HepG2 (cell line): ENCODE measurements at regions not wholly inside any gene's neighbourhood (a gene's known extent, or its start where the extent isn't known, plus 50 kb on each side); places are given as distances from the start of the nearest gene placed in this dataset.

Source experiments
- ATAC-seq: fragments of 200-7000 bp; cut with Tn5 transposase; 3 replicates; pipeline ENCODE4 v1.9.1; 2020; ENCODE audit warnings: mild to moderate bottlenecking, moderate library complexity
- BruUV-seq: library from RNA; stranded (reverse); fragments of 400-500 nt; replicated peaks from 2 replicates; lab custom pipeline; 2021; lab: Mats Ljungman, UMichigan
- CTCF ChIA-PET: fragments of 300-600 bp; formaldehyde crosslinking; extraction: SDS; loops from one replicate; lab custom pipeline; 2021; ENCODE audit warnings: low total read pairs, inconsistent platforms, low intra/inter-chr PET ratio; lab: Yijun Ruan, JAX
- POLR2A ChIA-PET: fragments of 350-600 bp; sonication (Branson Sonifier 250); formaldehyde crosslinking; loops from one replicate; lab custom pipeline; 2020; ENCODE audit warnings: antibody characterized with exemption, inconsistent platforms; lab: Yijun Ruan, JAX
- DNase-seq: peaks from one replicate; pipeline ENCODE4 v3.0.0-alpha.2; 2015; ENCODE audit warnings: low spot score
- FAIRE-seq: peaks from 3 replicates; lab custom pipeline; 2011; peaks lifted over from hg19 to GRCh38; lab: Jason Lieb, UNC
- H2AFZ ChIP-seq: one replicate; pipeline ENCODE4 v1.6.1; 2011; ENCODE audit warnings: low read length, inconsistent platforms
- H3K27ac ChIP-seq: fragments of 300-600 bp; 3 replicates; pipeline ENCODE4 v1.8.0; 2011; ENCODE audit warnings: mixed run types, mild to moderate bottlenecking, mixed read lengths, low read length, inconsistent platforms; ENCODE audit not compliant: insufficient read depth; ENCODE audit errors: extremely low read length
- H3K27me3 ChIP-seq, 2 experiments: fragments of 200-600 bp in 1 of 2; 2 replicates in 1 of 2; 3 replicates in 1 of 2; pipeline versions ENCODE4 v1.6.0 to v1.8.0; 2011; ENCODE audit warnings: low read length in 2 of 2, mild to moderate bottlenecking in 2 of 2, moderate library complexity in 2 of 2, inconsistent platforms in 1 of 2; ENCODE audit not compliant: insufficient read depth in 2 of 2, control insufficient read depth in 1 of 2
- H3K36me3 ChIP-seq, 2 experiments: fragments of 200-600 bp in 1 of 2; replicated peaks in 1 of 2; 2 replicates in 1 of 2; 3 replicates in 1 of 2; pipeline versions ENCODE4 v1.5.1 to v1.8.0; 2011; ENCODE audit warnings: low read length in 2 of 2, inconsistent platforms in 1 of 2; ENCODE audit not compliant: insufficient read depth in 2 of 2, control insufficient read depth in 1 of 2
- H3K4me1 ChIP-seq: 2 replicates; pipeline ENCODE4 v1.5.1; 2012; ENCODE audit warnings: low read length, inconsistent platforms; ENCODE audit not compliant: insufficient read depth
- H3K4me2 ChIP-seq: 2 replicates; pipeline ENCODE4 v1.6.0; 2011; ENCODE audit warnings: low read depth, low read length, inconsistent platforms
- H3K4me3 ChIP-seq, 3 experiments: fragments of 200-600 bp in 1 of 3; sonication (generic), shearing (Covaris generic) in 1 of 3; replicated peaks in 1 of 3; 2 replicates each; pipeline ENCODE4 v1.5.1; 2011 to 2016; ENCODE audit warnings: low read length in 3 of 3, inconsistent platforms in 2 of 3, low read depth in 2 of 3, mild to moderate bottlenecking in 2 of 3, control low read depth in 1 of 3, mixed read lengths in 1 of 3; ENCODE audit not compliant: insufficient read depth in 1 of 3
- H3K79me2 ChIP-seq: one replicate; pipeline ENCODE4 v1.6.1; 2011; ENCODE audit warnings: low read length, inconsistent platforms; ENCODE audit not compliant: insufficient read depth
- H3K9ac ChIP-seq: 2 replicates; pipeline ENCODE4 v1.6.0; 2011; ENCODE audit warnings: mild to moderate bottlenecking, low read depth, low read length, inconsistent platforms; ENCODE audit not compliant: insufficient read depth
- H3K9me3 ChIP-seq: 2 replicates; pipeline ENCODE4 v1.5.1; 2012; ENCODE audit warnings: mild to moderate bottlenecking, low read length
- H4K20me1 ChIP-seq: 2 replicates; pipeline ENCODE4 v1.6.0; 2011; ENCODE audit warnings: inconsistent platforms, mild to moderate bottlenecking, low read length, moderate library complexity; ENCODE audit not compliant: insufficient read depth
- ADNP ChIP-seq: sonication (generic); formaldehyde crosslinking; IDR thresholded peaks from 2 replicates; pipeline ENCODE4 v1.4.0; 2020; ENCODE audit warnings: missing genetic modification reagents
- HNF1A ChIP-seq, 2 experiments: sonication (generic) in 1 of 2; formaldehyde crosslinking in 1 of 2; IDR thresholded peaks; 2 replicates each; pipeline versions ENCODE4 v1.4.0 to v1.6.1; 2016 to 2020; ENCODE audit warnings: borderline replicate concordance in 1 of 2, low read depth in 1 of 2, mild to moderate bottlenecking in 1 of 2, missing genetic modification reagents in 1 of 2
- MBD4 ChIP-seq: IDR thresholded peaks from 2 replicates; pipeline ENCODE4 v1.6.1; 2012; ENCODE audit warnings: low read length, inconsistent platforms, borderline replicate concordance
- NONO ChIP-seq, 2 experiments: fragments of 450-650 bp in 1 of 2; sonication (generic) in 1 of 2; formaldehyde crosslinking in 1 of 2; IDR thresholded peaks in 1 of 2; conservative IDR thresholded peaks in 1 of 2; 2 replicates each; pipeline versions ENCODE4 v1.6.1 to v1.8.0; 2017 to 2022; ENCODE audit warnings: mild to moderate bottlenecking in 1 of 2, missing genetic modification reagents in 1 of 2, moderate library complexity in 1 of 2
- RXRA ChIP-seq: sonication (generic); formaldehyde crosslinking; IDR thresholded peaks from 2 replicates; pipeline ENCODE4 v1.5.1; 2020; ENCODE audit warnings: missing genetic modification reagents
- SMC3 ChIP-seq: IDR thresholded peaks from 2 replicates; pipeline ENCODE4 v1.6.1; 2011; ENCODE audit warnings: low read length, improper control_type of control experiment
- SP5 ChIP-seq: IDR thresholded peaks from 2 replicates; pipeline ENCODE4 v1.6.1; 2016; ENCODE audit warnings: low read depth, borderline replicate concordance
- ZNF33A ChIP-seq: sonication (generic); formaldehyde crosslinking; IDR thresholded peaks from 2 replicates; pipeline ENCODE4 v1.5.1; 2020; ENCODE audit warnings: missing genetic modification reagents, mild to moderate bottlenecking, moderate library complexity, borderline replicate concordance
- ZNF839 ChIP-seq: sonication (generic); formaldehyde crosslinking; IDR thresholded peaks from 2 replicates; pipeline ENCODE4 v1.4.0; 2020; ENCODE audit warnings: missing genetic modification reagents, mild to moderate bottlenecking, borderline replicate concordance
- ZSCAN29 ChIP-seq: sonication (generic); formaldehyde crosslinking; conservative IDR thresholded peaks from 2 replicates; pipeline ENCODE4 v1.4.0; 2020; ENCODE audit warnings: mild to moderate bottlenecking, missing genetic modification reagents
- WGBS: methylation state at CpG from one replicate; pipeline ENCODE4 v1.1.6; 2017; ENCODE audit warnings: low lambda C conversion rate; 5-methylcytosine and 5-hydroxymethylcytosine counted together
- in situ Hi-C: cut with HindIII; loops from 2 replicates; pipeline ENCODE4 v1.10.0; 2017; ENCODE audit warnings: low pct_unique_long_range_greater_than_20kb; ENCODE audit not compliant: extremely low pct_ligation_motif_present
- intact Hi-C: fragments of 100-400 bp; cut with micrococcal nuclease; formaldehyde crosslinking; loops from one replicate; pipeline ENCODE4 v1.10.0; 2022; ENCODE audit not compliant: unreplicated experiment

DNA sequence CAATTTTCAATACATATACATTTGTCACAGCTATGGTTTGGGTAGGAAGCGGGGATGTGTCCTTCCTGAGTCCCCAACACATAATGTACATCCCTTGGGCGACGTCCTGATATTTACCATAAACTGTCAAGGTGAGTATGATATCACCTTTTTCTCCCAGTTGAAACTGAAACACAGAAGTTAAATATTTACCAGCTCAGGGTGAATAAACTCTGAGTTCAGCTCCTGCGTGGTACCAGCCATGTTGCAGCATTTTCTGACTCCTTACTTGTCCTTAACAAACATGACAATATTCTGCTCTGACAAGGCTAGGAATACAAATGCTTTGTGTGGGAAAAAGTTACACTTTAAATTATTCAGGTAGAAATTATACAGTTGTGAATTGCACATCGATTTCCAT lies 294.2 kb downstream of the TEX29 start:
- Histone ChIP-seq H3K4me2 (no peak overlapping the region), H3K27me3 (peaks cover 0 to 14% of the 10 kb centered on the region in 2 experiments; a peak in 3 of 5 replicates), H2AFZ (no peak overlapping the region), H3K4me3 (no peak overlapping the region), H3K36me3 (no peaks in the 10 kb centered on the region), H3K9ac (no peak overlapping the region), H3K27ac (no peak overlapping the region), H3K4me1 (0 out of 2 replicates have a peak, but pooled peaks cover 5% of the 10 kb centered on the region), H3K79me2 (no peaks in the 10 kb centered on the region), H3K9me3 (no peaks in the 10 kb centered on the region), H4K20me1 (no peaks in the 10 kb centered on the region)
- in situ Hi-C loops (no loop called here), intact Hi-C loops (no loop called here)
- under 1% methylated on average over 5 of the region's 5 CpGs for WGBS
- no peak for FAIRE-seq
- BruUV-seq = no TSS peak
- POLR2A ChIA-PET = no interaction called here
- TF ChIP-seq NONO (IDR thresholded peaks at IDR 0.05) (no peak), NONO (CRISPR knock-in tag; conservative IDR thresholded peaks at IDR 0.05) (no peak), HNF1A (IDR thresholded peaks at IDR 0.05; ENCODE audit: low read depth) (0 out of 2 replicates have a peak, but pooled peaks have one; percentile 38), HNF1A (CRISPR knock-in tag; IDR thresholded peaks at IDR 0.05; ENCODE audit: borderline replicate concordance) (no peak)
- CTCF ChIA-PET = no interaction called here
- DNase-seq = no peak
- peak; percentile 42; the same call in 2 of the 3 replicates for ATAC-seq

- DNase-seq (no peak), FAIRE-seq (no peak), ATAC-seq (no peak)
- no peaks in the 10 kb centered on the region for H3K79me2 ChIP-seq
- CTCF ChIA-PET = no interaction called here
- no TSS peak for BruUV-seq
- 0 out of 2 replicates have a peak, but pooled peaks cover 5% of the 10 kb centered on the region for H3K4me1 ChIP-seq
- H3K27me3 ChIP-seq = peaks cover 0 to 14% of the 10 kb centered on the region in 2 experiments; a peak in 2 of 5 replicates
- H3K4me3 ChIP-seq = no peak overlapping the region
- POLR2A ChIA-PET = no interaction called here
- intact Hi-C loops = no loop called here
- TF ChIP-seq ZNF839 (CRISPR knock-in tag) = no peak
- no peak for TF ChIP-seq SP5 (CRISPR knock-in tag)
- TF ChIP-seq ADNP (CRISPR knock-in tag) = no peak
- no peak for TF ChIP-seq SMC3
- no peak for TF ChIP-seq ZSCAN29
- TF ChIP-seq ZNF33A (CRISPR knock-in tag) = no peak
- no peak for TF ChIP-seq RXRA
- no peak for TF ChIP-seq MBD4
- no peaks in the 10 kb centered on the region for H3K36me3 ChIP-seq
- no peaks in the 10 kb centered on the region for H3K9me3 ChIP-seq
- no peak overlapping the region for H3K27ac ChIP-seq
- no peak overlapping the region for H2AFZ ChIP-seq
- in situ Hi-C loops = no loop called here
- 45% methylated on average over 11 of the region's 11 CpGs for whole genome bisulfite sequencing
- no peaks in the 10 kb centered on the region for H4K20me1 ChIP-seq
- no peak overlapping the region for H3K9ac ChIP-seq
- H3K4me2 ChIP-seq = no peak overlapping the region
Observed at GRCh38 chr13:111616203-111616602, 295.8 kb downstream of the TEX29 start.
